Endothelial cell of umbilical vein (primary cell): ENCODE measurements at regions not wholly inside any gene's neighbourhood (a gene's known extent, or its start where the extent isn't known, plus 50 kb on each side); places are given as distances from the start of the nearest gene placed in this dataset.

ENCODE experiments used
- BruUV-seq: library from RNA; stranded (reverse); fragments of 400-500 nt; replicated peaks from 2 replicates; lab custom pipeline; 2021; lab: Mats Ljungman, UMichigan
- CTCF ChIA-PET: fragments of 300-600, 350-600 bp; sonication (Branson Sonifier 250); formaldehyde crosslinking; loops from one replicate; lab custom pipeline; 2021; ENCODE audit warnings: antibody characterized with exemption, inconsistent platforms; lab: Charles Lee
- POLR2A ChIA-PET: fragments of 300-600, 350-600 bp; sonication (Branson Sonifier 250); formaldehyde crosslinking; loops from one replicate; lab custom pipeline; 2021; ENCODE audit warnings: antibody characterized with exemption, inconsistent platforms; lab: Charles Lee
- DNase-seq: peaks from one replicate; pipeline ENCODE4 v3.0.0-alpha.2; 2011; ENCODE audit warnings: low read depth, low spot score
- FAIRE-seq: peaks from 2 replicates; lab custom pipeline; 2011; peaks lifted over from hg19 to GRCh38; lab: Jason Lieb, UNC
- H2AFZ ChIP-seq: 2 replicates; pipeline ENCODE4 v1.6.0; 2012; ENCODE audit warnings: low read depth, low read length, control low read depth, inconsistent platforms
- H3K27ac ChIP-seq: 2 replicates; pipeline ENCODE4 v1.5.1; 2011; ENCODE audit warnings: low read depth, mild to moderate bottlenecking, control low read depth, low read length, moderate library complexity; ENCODE audit not compliant: insufficient read depth
- H3K27me3 ChIP-seq, 2 experiments: 2 replicates each; pipeline versions ENCODE4 v1.6.0 to v1.6.1; 2011; ENCODE audit warnings: low read length in 2 of 2, mixed read lengths in 1 of 2; ENCODE audit not compliant: control insufficient read depth in 2 of 2, insufficient read depth in 2 of 2
- H3K36me3 ChIP-seq, 2 experiments: 2 replicates in 1 of 2; 3 replicates in 1 of 2; pipeline ENCODE4 v1.5.1; 2011; ENCODE audit warnings: low read length in 2 of 2, mild to moderate bottlenecking in 1 of 2, moderate library complexity in 1 of 2; ENCODE audit not compliant: control insufficient read depth in 2 of 2, insufficient read depth in 2 of 2; ENCODE audit errors: extremely low read depth in 1 of 2
- H3K4me1 ChIP-seq: 3 replicates; pipeline ENCODE4 v1.5.1; 2011; ENCODE audit warnings: mild to moderate bottlenecking, low read length; ENCODE audit not compliant: control insufficient read depth, insufficient read depth; ENCODE audit errors: extremely low read depth
- H3K4me2 ChIP-seq: 2 replicates; pipeline ENCODE4 v1.6.1; 2011; ENCODE audit warnings: low read length, control low read depth, mixed read lengths; ENCODE audit not compliant: insufficient read depth
- H3K4me3 ChIP-seq, 3 experiments: fragments of 200-600 bp in 1 of 3; sonication (generic), shearing (Covaris generic) in 1 of 3; replicated peaks in 1 of 3; 2 replicates each; pipeline ENCODE4 v1.5.1; 2011 to 2016; ENCODE audit warnings: control low read depth in 3 of 3, low read length in 3 of 3, mild to moderate bottlenecking in 2 of 3, inconsistent platforms in 1 of 3, low read depth in 1 of 3, moderate library complexity in 1 of 3; ENCODE audit not compliant: insufficient read depth in 1 of 3
- H3K79me2 ChIP-seq: 2 replicates; pipeline ENCODE4 v1.6.0; 2012; ENCODE audit warnings: low read length, inconsistent platforms; ENCODE audit not compliant: control insufficient read depth, insufficient read depth
- H3K9ac ChIP-seq: replicated peaks from 2 replicates; pipeline ENCODE3; 2011; ENCODE audit warnings: low read length, control low read depth; ENCODE audit not compliant: insufficient read depth; ENCODE audit errors: extremely low read depth
- H3K9me1 ChIP-seq: replicated peaks from 3 replicates; pipeline ENCODE4 v1.6.0; 2011; ENCODE audit warnings: mild to moderate bottlenecking, low read length; ENCODE audit not compliant: control insufficient read depth, insufficient read depth; ENCODE audit errors: extremely low read depth
- H3K9me3 ChIP-seq: replicated peaks from 2 replicates; pipeline ENCODE4 v1.5.1; 2012; ENCODE audit warnings: low read length, inconsistent platforms; ENCODE audit not compliant: control insufficient read depth, insufficient read depth
- H4K20me1 ChIP-seq: replicated peaks from 2 replicates; pipeline ENCODE3; 2011; ENCODE audit warnings: mild to moderate bottlenecking, low read length; ENCODE audit not compliant: control insufficient read depth, insufficient read depth; ENCODE audit errors: extremely low read depth
- FOS ChIP-seq: IDR thresholded peaks from 2 replicates; pipeline ENCODE4 v1.6.1; 2011; ENCODE audit warnings: mild to moderate bottlenecking, low read length, moderate library complexity, borderline replicate concordance; ENCODE audit not compliant: insufficient read depth
- GATA2 ChIP-seq: IDR thresholded peaks from 2 replicates; pipeline ENCODE4 v1.7.0; 2011; ENCODE audit warnings: low read depth, mild to moderate bottlenecking, moderate library complexity, mixed read lengths, low read length; ENCODE audit not compliant: insufficient read length, insufficient read depth
- JUN ChIP-seq: IDR thresholded peaks from 2 replicates; pipeline ENCODE4 v1.6.1; 2011; ENCODE audit warnings: borderline replicate concordance, low read depth; ENCODE audit not compliant: insufficient read length, insufficient read depth
- MYC ChIP-seq: IDR thresholded peaks from one replicate; pipeline ENCODE4 v1.6.1; 2011; ENCODE audit warnings: mild to moderate bottlenecking, low read depth, low read length
- POLR2A ChIP-seq: IDR thresholded peaks from 2 replicates; pipeline ENCODE4 v1.6.1; 2012; ENCODE audit warnings: low read depth, mild to moderate bottlenecking, control low read depth, low read length
- POLR2AphosphoS5 ChIP-seq: IDR thresholded peaks from 2 replicates; pipeline ENCODE4 v1.6.1; 2012; ENCODE audit warnings: low read depth, mild to moderate bottlenecking, control low read depth, low read length, moderate library complexity; ENCODE audit not compliant: insufficient read depth
- dilution Hi-C: fragments of 300-500 bp; cut with MboI; formaldehyde crosslinking; loops from one replicate; pipeline ENCODE4 v1.15.0; 2019; ENCODE audit warnings: low sequenced_read_pairs; ENCODE audit not compliant: extremely low pct_ligation_motif_present
- intact Hi-C: fragments of 100-400 bp; cut with micrococcal nuclease; formaldehyde crosslinking; loops from one replicate; pipeline ENCODE4 v1.10.0; 2022
- TF ChIP-seq, protein P1 (sequence below): IDR thresholded peaks from 2 replicates; pipeline ENCODE4 v1.6.1; 2011; ENCODE audit not compliant: insufficient read depth, insufficient read length
- TF ChIP-seq, protein P2 (sequence below), 2 donors: IDR thresholded peaks; 1 replicate in 1 of 2; 2 replicates in 1 of 2; pipeline ENCODE4 v1.5.1; 2011; ENCODE audit warnings: low read length in 2 of 2, mild to moderate bottlenecking in 2 of 2, moderate library complexity in 2 of 2, control low read depth in 1 of 2, inconsistent platforms in 1 of 2, low read depth in 1 of 2; ENCODE audit not compliant: insufficient read depth in 1 of 2; ENCODE audit errors: extremely low read depth in 1 of 2

DNA sequence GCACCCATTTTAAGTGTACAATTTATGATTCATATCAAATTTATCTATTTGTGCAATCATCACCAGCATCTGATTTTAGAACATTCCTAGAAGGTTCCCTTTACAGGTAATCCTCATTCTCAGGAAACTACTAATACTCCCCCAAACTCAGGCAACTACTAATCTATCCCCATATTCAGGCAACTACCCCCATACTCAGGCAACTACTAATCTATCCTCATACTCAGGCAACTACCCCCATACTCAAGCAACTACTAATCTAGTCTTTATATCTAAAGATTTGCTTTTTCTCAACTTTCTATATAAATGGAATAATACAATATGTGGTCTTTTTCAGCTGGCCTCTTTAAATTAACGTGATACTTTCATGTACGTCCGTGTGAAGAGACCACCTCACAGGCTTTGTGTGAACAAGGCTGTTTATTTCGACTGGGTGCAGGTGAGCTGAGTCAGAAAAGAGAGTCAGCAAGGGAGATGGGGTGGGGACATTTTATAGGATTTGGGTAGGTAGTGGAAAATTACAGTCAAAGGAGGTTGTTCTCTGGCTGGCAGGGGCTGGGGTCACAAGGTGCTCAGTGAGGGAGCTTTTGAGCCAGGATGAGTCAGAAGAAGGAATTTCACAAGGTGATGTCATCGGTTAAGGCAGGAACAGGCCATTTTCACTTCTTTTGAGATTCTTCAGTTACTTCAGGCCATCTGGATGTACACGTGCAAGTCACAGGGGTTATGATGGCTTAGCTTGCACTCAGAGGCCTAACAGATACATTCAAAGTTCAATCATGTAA is 1444.5 kb upstream of the CADM2 start:
- Histone ChIP-seq H3K4me2 (no peak overlapping the region), H3K27me3 (no peaks in the 10 kb centered on the region), H3K79me2 (no peaks in the 10 kb centered on the region), H2AFZ (no peak overlapping the region), H3K36me3 (no peaks in the 10 kb centered on the region), H3K4me1 (no peaks in the 10 kb centered on the region), H3K27ac (no peak overlapping the region), H3K4me3 (no peak overlapping the region), H3K9ac (no peak overlapping the region), H4K20me1 (no peaks in the 10 kb centered on the region), H3K9me3 (no peaks in the 10 kb centered on the region), H3K9me1 (no peaks in the 10 kb centered on the region)
- dilution Hi-C loops (no loop called here), intact Hi-C loops (no loop called here)
- DNase-seq (no peak), FAIRE-seq (no peak)
- TF ChIP-seq MYC, result no peak
- no peak for TF ChIP-seq POLR2A
- no peak for TF ChIP-seq FOS
- TF ChIP-seq JUN, result no peak
- TF ChIP-seq POLR2AphosphoS5, result no peak
- TF ChIP-seq, protein P1, sequence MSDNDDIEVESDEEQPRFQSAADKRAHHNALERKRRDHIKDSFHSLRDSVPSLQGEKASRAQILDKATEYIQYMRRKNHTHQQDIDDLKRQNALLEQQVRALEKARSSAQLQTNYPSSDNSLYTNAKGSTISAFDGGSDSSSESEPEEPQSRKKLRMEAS, result no peak
- no TSS peak for BruUV-seq
- CTCF ChIA-PET, result no interaction called here
- POLR2A ChIA-PET, result no interaction called here

GRCh38 chr3:83515123-83515522 is 1443.7 kb upstream of the CADM2 start:
- intact Hi-C loops (no loop called here), dilution Hi-C loops (no loop called here)
- Histone ChIP-seq H3K9me1 (no peaks in the 10 kb centered on the region), H3K27me3 (no peaks in the 10 kb centered on the region), H3K4me3 (no peak overlapping the region), H3K27ac (no peak overlapping the region), H3K79me2 (no peaks in the 10 kb centered on the region), H3K9me3 (no peaks in the 10 kb centered on the region), H3K9ac (no peak overlapping the region), H4K20me1 (no peaks in the 10 kb centered on the region), H2AFZ (no peak overlapping the region), H3K4me2 (no peak overlapping the region), H3K36me3 (no peaks in the 10 kb centered on the region), H3K4me1 (no peaks in the 10 kb centered on the region)
- ChIA-PET CTCF (no interaction called here), POLR2A (no interaction called here)
- TF ChIP-seq GATA2 (no peak), POLR2A (no peak), JUN (no peak), FOS (no peak)
- TF ChIP-seq, protein P2, sequence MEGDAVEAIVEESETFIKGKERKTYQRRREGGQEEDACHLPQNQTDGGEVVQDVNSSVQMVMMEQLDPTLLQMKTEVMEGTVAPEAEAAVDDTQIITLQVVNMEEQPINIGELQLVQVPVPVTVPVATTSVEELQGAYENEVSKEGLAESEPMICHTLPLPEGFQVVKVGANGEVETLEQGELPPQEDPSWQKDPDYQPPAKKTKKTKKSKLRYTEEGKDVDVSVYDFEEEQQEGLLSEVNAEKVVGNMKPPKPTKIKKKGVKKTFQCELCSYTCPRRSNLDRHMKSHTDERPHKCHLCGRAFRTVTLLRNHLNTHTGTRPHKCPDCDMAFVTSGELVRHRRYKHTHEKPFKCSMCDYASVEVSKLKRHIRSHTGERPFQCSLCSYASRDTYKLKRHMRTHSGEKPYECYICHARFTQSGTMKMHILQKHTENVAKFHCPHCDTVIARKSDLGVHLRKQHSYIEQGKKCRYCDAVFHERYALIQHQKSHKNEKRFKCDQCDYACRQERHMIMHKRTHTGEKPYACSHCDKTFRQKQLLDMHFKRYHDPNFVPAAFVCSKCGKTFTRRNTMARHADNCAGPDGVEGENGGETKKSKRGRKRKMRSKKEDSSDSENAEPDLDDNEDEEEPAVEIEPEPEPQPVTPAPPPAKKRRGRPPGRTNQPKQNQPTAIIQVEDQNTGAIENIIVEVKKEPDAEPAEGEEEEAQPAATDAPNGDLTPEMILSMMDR (IDR thresholded peaks at IDR 0.05; ENCODE audit: extremely low read depth in 1 of 2, insufficient read depth in 1 of 2, low read depth in 1 of 2, low read length in 2 of 2), result no peak
- TF ChIP-seq, protein P1, result no peak
- DNase-seq (no peak), FAIRE-seq (no peak)
- BruUV-seq, result no TSS peak
